GM12892 (cell line): ENCODE measurements at regions not wholly inside any gene's neighbourhood (a gene's known extent, or its start where the extent isn't known, plus 50 kb on each side); places are given as distances from the start of the nearest gene placed in this dataset.

Experiments
- DNase-seq: peaks from one replicate; pipeline ENCODE4 v3.0.0; 2011; ENCODE audit not compliant: insufficient read length
- FAIRE-seq: peaks from 2 replicates; lab custom pipeline; 2011; peaks lifted over from hg19 to GRCh38; lab: Jason Lieb, UNC
- POLR2A ChIP-seq: IDR thresholded peaks from 2 replicates; pipeline ENCODE4 v1.6.1; 2011; ENCODE audit warnings: low read depth, low read length, control low read depth
- POLR2AphosphoS5 ChIP-seq: IDR thresholded peaks from 2 replicates; pipeline ENCODE4 v1.6.1; 2011; ENCODE audit warnings: low read depth, low read length, control low read depth
- TAF1 ChIP-seq: IDR thresholded peaks from 2 replicates; pipeline ENCODE4 v1.6.1; 2011; ENCODE audit warnings: low read depth, mild to moderate bottlenecking, control low read depth, low read length, borderline replicate concordance

DNA sequence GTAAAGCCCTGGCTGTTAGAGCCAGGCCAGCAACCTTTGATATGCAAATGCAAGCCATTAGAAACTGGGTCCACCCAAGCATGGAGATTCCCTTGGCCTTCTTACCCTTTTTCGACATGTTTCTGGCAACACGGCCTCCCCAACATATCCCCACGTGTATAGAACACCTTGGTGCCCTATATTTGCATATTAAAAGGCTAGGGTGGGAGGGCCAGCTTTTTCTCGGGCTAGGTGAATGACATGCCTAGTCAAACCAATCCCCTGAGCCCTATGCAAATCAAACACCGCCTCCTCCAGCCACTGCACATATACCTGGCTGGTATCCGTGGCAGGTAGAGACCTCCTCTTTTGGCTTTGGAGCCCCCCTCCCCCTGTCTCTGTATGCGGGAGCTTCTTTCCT is 55.6 kb upstream of the ZFR start:
- no peak for FAIRE-seq
- no peak for TF ChIP-seq POLR2AphosphoS5
- no peak for TF ChIP-seq POLR2A
- no peak for TF ChIP-seq TAF1
- no peak for DNase-seq

- no peak for FAIRE-seq
- TF ChIP-seq TAF1 (no peak), POLR2AphosphoS5 (no peak), POLR2A (no peak)
- no peak for DNase-seq
Observed at GRCh38 chr5:32499261-32499660, 54.7 kb upstream of the ZFR start.

GRCh38 chr5:32498484-32498883 is 53.9 kb upstream of the ZFR start:
- TF ChIP-seq TAF1 (no peak), POLR2AphosphoS5 (no peak), POLR2A (no peak)
- no peak for FAIRE-seq
- DNase-seq, result no peak

GRCh38 chr5:32496104-32496503 is 51.6 kb upstream of the ZFR start:
- no peak for FAIRE-seq
- DNase-seq, result no peak
- TF ChIP-seq TAF1 (no peak), POLR2A (no peak), POLR2AphosphoS5 (no peak)

- FAIRE-seq, result no peak
- no peak for TF ChIP-seq POLR2A
- TF ChIP-seq POLR2AphosphoS5, result no peak
- no peak for TF ChIP-seq TAF1
Observed at GRCh38 chr5:32494827-32495226, 50.3 kb upstream of the ZFR start.

More at GRCh38 chr5:32494827-32495226, 50.3 kb upstream of the ZFR start:
- DNase-seq, result no peak
